ENCODE measurements at regions not wholly inside any gene's neighbourhood (a gene's known extent, or its start where the extent isn't known, plus 50 kb on each side); places are given as distances from the start of the nearest gene placed in this dataset.

DNA sequence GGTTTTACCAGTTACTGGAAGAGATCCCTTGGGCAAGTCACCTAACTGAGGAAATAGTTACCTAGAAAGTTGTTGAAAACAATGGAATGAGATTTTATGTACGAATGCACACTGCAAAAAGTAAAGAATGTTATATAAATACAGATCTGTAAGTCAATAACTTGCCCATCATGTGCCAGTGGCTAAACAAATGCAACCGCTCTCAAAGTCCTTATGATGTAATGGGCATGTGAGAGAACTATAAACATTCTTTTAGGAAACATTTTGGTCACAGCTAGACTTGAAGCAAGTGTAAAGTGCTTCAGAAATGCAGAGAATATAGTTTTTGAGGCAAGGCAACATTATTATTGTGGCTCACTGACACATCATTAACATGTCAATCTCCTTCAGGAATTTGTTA, 1044.5 kb downstream of the TUSC7 start:
- TF ChIP-seq CTCF (IDR thresholded peaks at IDR 0.05; ENCODE audit: low read depth, low read length), result no peak
- TF ChIP-seq EZH2phosphoT487 (IDR thresholded peaks at IDR 0.05; ENCODE audit: low read depth), result no peak

Data from OCI-LY3 (cell line).